ENCODE measurements at regions not wholly inside any gene's neighbourhood (a gene's known extent, or its start where the extent isn't known, plus 50 kb on each side); places are given as distances from the start of the nearest gene placed in this dataset.
"Not testable (repeated sequence)": the region's sequence is repeated elsewhere in the genome, so short reads cannot be mapped to it uniquely, and the experiment has no call there.

GRCh38 chr1:232158558-232158957, 471.4 kb downstream of the SIPA1L2 start:
- ATAC-seq (replicated peaks in 6 of 8); H3K4me3 ChIP-seq; H3K27ac ChIP-seq; in situ Hi-C loops (cut with MboI; ENCODE audit: low pct_unique_long_range_greater_than_20kb in 2 of 9, low sequenced_read_pairs in 9 of 9, unreplicated experiment in 9 of 9): not testable (repeated sequence)
- peaks cover 19% of the 10 kb centered on the region in 2 donors for H3K4me1 ChIP-seq (replicated peaks in 1 of 2)
- 44 to 100% (median 100%) methylated on average over 1 to 2 of the region's 2 CpGs; no CpG with 5 or more reads in 1 of the 10 experiments for WGBS, 10 experiments

DNA sequence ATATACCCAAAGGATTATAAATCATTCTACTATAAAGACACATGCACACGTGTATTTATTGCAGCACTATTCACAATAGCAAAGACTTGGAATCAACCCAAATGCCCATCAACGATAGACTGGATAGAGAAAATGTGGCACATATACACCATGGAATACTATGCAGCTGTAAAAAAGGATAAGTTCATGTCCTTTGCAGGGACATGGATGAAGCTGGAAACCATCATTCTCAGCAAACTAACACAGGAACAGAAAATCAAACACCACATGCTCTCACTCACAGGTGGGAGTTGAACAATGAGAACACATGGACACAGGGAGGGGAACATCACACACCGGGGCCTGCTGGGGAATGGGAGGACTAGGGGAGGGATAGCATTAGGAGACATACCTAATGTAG, 473.9 kb downstream of the SIPA1L2 start:
- ATAC-seq (replicated peaks in 6 of 8); in situ Hi-C loops (cut with MboI; ENCODE audit: low pct_unique_long_range_greater_than_20kb in 2 of 9, low sequenced_read_pairs in 9 of 9, unreplicated experiment in 9 of 9); H3K4me3 ChIP-seq; H3K27ac ChIP-seq: not testable (repeated sequence)
- 60 to 100% (median 94%) methylated on average over 1 to 3 of the region's 3 CpGs; no CpG with 5 or more reads in 5 of the 10 experiments for WGBS, 10 experiments
- peaks cover 24 to 27% of the 10 kb centered on the region in 2 donors for H3K4me1 ChIP-seq (replicated peaks in 1 of 2)

DNA sequence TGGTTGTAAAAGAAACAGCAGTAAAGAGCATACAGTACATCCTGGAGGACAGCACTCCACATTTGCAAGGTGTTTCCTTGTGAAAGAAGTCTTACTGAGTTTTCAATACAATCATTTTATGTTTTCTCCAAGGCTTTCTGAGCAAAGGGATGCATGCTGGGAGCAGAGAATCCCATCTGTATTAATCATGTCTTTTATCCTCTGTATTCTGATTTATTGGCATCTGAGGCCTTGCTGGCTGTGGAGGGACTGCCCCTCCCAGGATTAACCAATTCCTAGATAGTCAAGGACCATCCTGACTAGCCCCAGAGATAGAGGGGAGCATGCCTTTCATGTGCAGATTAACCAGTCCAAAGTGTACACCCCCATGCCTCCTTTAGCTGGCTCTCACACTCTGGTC, 476.3 kb downstream of the SIPA1L2 start:
- in situ Hi-C loops (cut with MboI; ENCODE audit: low pct_unique_long_range_greater_than_20kb in 2 of 9, low sequenced_read_pairs in 9 of 9, unreplicated experiment in 9 of 9), result no loop called here
- H3K4me1 ChIP-seq (replicated peaks in 1 of 2), result peaks cover 11 to 14% of the 10 kb centered on the region in 2 donors
- H3K27ac ChIP-seq, result no peak overlapping the region
- no peak overlapping the region for H3K4me3 ChIP-seq
- peak in 5 of 8 experiments; percentile 68 to 98 (median 92) for ATAC-seq (replicated peaks in 6 of 8)

DNA sequence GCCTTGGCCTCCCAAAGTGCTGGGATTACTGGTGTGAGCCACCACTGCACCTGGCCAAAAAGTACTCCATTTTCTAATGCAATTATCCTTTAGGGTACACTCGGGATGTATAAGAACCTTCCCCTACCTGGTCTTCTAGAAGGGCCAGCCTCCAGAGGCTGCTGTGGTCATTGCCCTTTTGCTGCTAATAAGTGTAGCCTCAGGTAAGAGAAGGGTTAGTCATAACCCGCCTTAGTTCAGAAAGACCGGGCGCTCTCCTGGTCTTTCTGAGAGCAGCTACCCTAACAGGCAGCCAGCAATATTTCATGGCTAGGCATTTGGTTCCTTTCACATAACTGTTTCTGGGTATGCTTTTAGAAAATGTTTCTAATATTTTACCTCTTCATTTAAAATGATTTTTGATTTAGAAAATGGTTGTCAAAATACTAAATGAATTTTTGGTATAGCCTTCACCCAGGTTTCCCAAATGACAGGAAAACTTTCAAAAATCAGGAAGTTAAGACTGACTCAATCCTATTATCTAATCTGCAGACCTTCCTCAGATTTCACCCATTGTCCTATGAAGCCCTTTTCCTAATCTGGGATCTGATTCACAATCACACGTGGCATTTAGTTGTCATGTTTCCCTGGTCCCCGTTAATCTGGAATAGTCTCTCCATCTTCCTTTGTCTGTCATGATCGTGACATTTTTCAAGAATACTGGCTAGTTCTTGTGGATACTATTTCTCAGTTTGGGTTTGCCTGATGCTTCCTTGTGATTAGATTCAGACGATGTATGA, 479.0 kb downstream of the SIPA1L2 start:
- H3K27ac ChIP-seq, result no peak overlapping the region
- peaks cover 11 to 14% of the 10 kb centered on the region in 2 donors for H3K4me1 ChIP-seq (replicated peaks in 1 of 2)
- WGBS, 10 experiments, result 27 to 100% (median 90%) methylated on average over 1 to 8 of the region's 8 CpGs
- no peak overlapping the region for H3K4me3 ChIP-seq
- in situ Hi-C loops (cut with MboI; ENCODE audit: low pct_unique_long_range_greater_than_20kb in 2 of 9, low sequenced_read_pairs in 9 of 9, unreplicated experiment in 9 of 9), result no loop called here
- ATAC-seq (replicated peaks in 6 of 8), result no peak

- Histone ChIP-seq H3K27ac (no peak overlapping the region), H3K4me3 (no peak overlapping the region), H3K4me1 (replicated peaks in 1 of 2) (peaks cover 11 to 14% of the 10 kb centered on the region in 2 donors)
- in situ Hi-C loops (cut with MboI; ENCODE audit: low pct_unique_long_range_greater_than_20kb in 2 of 9, low sequenced_read_pairs in 9 of 9, unreplicated experiment in 9 of 9), result no loop called here
- ATAC-seq (replicated peaks in 6 of 8), result peak in 4 of 8 experiments; percentile 34 to 94 (median 87)
- 4 to 82% (median 60%) methylated on average over 6 to 9 of the region's 9 CpGs for WGBS, 10 experiments
These were observed 480.4 kb downstream of the SIPA1L2 start for GRCh38 chr1:232149287-232150201.

DNA sequence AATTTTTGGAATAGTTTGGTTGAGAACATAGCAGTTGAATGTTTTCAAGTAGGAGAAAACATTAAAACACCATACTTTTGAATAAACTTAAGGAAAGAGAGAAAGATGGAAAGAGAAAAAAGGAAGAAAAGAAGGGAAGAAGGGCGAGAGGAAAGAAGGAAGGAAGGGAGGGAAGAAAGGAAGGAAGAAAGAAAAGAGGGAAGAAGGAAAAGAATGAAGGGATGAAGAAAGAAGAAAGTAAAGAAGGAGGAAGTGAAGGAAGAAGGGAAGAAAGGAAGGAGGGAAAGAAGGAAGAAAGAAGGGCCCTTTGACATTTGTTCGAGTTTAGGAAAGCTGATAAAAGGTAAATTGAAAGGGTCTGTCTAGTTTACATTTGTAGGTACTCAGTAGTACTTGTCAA, 482.7 kb downstream of the SIPA1L2 start:
- in situ Hi-C loops (cut with MboI; ENCODE audit: low pct_unique_long_range_greater_than_20kb in 2 of 9, low sequenced_read_pairs in 9 of 9, unreplicated experiment in 9 of 9), result no loop called here
- Histone ChIP-seq H3K4me1 (replicated peaks in 1 of 2) (no peaks in the 10 kb centered on the region), H3K27ac (no peak overlapping the region), H3K4me3 (no peak overlapping the region)
- no peak for ATAC-seq (replicated peaks in 6 of 8)
- 51 to 100% (median 89%) methylated on average over 1 to 2 of the region's 2 CpGs for WGBS, 10 experiments

- Histone ChIP-seq H3K4me3 (no peak overlapping the region), H3K27ac (no peak overlapping the region), H3K4me1 (replicated peaks in 1 of 2) (no peaks in the 10 kb centered on the region)
- WGBS, 10 experiments, result 49 to 100% (median 97%) methylated on average over 1 to 3 of the region's 3 CpGs; no CpG with 5 or more reads in 1 of the 10 experiments
- ATAC-seq (replicated peaks in 6 of 8), result no peak
- in situ Hi-C loops (cut with MboI; ENCODE audit: low pct_unique_long_range_greater_than_20kb in 2 of 9, low sequenced_read_pairs in 9 of 9, unreplicated experiment in 9 of 9), result no loop called here
These were observed 483.4 kb downstream of the SIPA1L2 start for GRCh38 chr1:232146514-232146913.

DNA sequence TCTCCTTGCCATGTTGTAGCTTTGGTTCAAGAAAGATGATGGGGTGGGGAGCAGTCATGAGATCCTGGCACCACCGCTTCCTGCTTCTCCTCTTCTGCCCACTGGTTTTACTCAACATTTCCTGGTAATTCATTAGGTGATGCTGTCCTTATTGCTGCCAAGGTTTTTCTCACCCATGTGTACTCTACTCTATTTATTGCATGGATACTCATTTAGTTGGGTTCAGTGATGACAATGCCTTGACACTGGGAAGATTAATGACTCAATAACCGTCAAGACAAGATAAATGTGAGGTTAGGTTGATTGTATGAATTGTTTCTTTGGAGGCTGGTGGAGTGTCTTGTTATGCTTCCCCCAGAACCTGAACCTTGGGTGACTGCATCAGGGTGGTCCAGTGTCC, 484.2 kb downstream of the SIPA1L2 start:
- ATAC-seq (replicated peaks in 6 of 8), result peak in 5 of 8 experiments; percentile 35 to 54 (median 38)
- Histone ChIP-seq H3K4me1 (replicated peaks in 1 of 2) (no peaks in the 10 kb centered on the region), H3K4me3 (no peak overlapping the region), H3K27ac (no peak overlapping the region)
- in situ Hi-C loops (cut with MboI; ENCODE audit: low pct_unique_long_range_greater_than_20kb in 2 of 9, low sequenced_read_pairs in 9 of 9, unreplicated experiment in 9 of 9), result no loop called here
- WGBS, 10 experiments, result 30 to 100% (median 70%) methylated on average over 1 to 2 of the region's 2 CpGs; no CpG with 5 or more reads in 1 of the 10 experiments

DNA sequence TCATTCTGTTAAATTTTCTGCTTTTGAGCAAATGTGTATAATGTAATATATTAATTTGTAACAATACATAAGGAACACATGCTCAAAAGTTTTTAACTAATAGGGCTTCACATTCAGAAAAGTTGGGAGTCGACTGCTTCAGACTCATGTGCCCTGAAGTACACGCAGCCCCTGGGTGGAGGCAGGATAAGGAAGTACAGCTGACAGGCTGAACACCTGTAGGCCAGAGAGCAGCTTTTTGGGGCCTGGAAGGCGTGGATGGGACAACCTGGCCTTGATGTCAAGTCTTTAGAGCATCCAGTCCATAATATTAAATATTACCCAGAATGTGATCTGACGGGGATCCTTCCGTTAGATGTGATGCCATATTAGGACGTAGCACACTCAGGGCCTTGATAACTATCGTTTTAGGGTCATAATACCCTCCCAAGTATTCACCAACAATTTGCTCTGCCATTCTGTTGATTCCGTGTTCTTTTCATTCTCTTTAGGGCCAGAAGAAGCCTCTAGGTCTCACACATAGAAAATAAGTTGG, 485.2 kb downstream of the SIPA1L2 start:
- 83 to 100% (median 97%) methylated on average over 3 to 8 of the region's 8 CpGs; no CpG with 5 or more reads in 2 of the 10 experiments for WGBS, 10 experiments
- no peaks in the 10 kb centered on the region for H3K4me1 ChIP-seq (replicated peaks in 1 of 2)
- H3K4me3 ChIP-seq, result no peak overlapping the region
- in situ Hi-C loops (cut with MboI; ENCODE audit: low pct_unique_long_range_greater_than_20kb in 2 of 9, low sequenced_read_pairs in 9 of 9, unreplicated experiment in 9 of 9), result no loop called here
- H3K27ac ChIP-seq, result no peak overlapping the region
- ATAC-seq (replicated peaks in 6 of 8), result no peak

- in situ Hi-C loops (cut with MboI; ENCODE audit: low pct_unique_long_range_greater_than_20kb in 2 of 9, low sequenced_read_pairs in 9 of 9, unreplicated experiment in 9 of 9), result no loop called here
- Histone ChIP-seq H3K4me3 (no peak overlapping the region), H3K27ac (no peak overlapping the region), H3K4me1 (replicated peaks in 1 of 2) (no peaks in the 10 kb centered on the region)
- 67 to 100% (median 86%) methylated on average over 1 to 3 of the region's 3 CpGs; no CpG with 5 or more reads in 1 of the 10 experiments for WGBS, 10 experiments
- no peak for ATAC-seq (replicated peaks in 6 of 8)
These were observed 486.5 kb downstream of the SIPA1L2 start for GRCh38 chr1:232143315-232143886.

DNA sequence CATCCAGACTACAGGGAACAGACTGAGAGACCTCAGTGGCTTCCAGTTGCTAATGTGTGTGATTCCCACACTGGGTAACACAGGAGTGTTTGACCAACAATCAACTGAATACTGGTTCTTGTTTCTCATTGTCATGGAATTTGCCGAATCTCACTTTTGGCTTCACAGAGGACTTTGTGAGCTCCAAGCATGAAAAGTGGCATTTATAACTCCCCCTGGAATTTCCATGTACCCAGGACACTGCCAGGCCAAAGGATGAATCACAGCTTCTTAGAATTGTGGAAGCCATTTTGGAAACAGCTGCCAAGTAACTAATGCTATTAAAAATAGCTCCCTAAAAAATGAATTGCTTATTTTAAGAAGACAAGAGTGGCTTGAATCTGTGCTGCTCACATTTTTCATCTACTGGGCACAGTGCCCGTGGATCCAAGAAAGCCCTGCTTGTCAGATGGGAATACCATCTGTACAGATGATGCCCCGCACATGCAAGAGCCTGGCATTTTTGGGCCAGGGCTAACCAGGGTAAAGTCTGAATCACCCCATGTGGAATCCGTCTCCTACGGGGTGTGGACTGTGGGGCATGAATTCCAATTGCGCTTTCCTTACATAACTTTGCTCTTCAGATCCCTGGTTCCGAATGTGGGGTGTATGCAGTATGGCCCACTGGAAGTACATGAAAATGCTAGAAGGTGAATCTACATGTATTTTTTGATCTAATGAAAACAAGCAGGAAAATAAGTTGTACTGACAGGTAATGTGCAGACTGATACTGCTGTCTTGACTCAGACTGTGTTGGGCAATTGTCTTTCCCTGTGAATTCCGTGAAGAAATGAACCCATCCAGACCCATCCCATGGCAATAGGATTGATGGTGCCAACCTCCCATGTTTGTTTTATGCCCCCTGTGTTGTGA, 487.3 kb downstream of the SIPA1L2 start:
- WGBS, 10 experiments, result 2 to 100% (median 77%) methylated on average over 1 to 8 of the region's 8 CpGs; no CpG with 5 or more reads in 1 of the 10 experiments
- no peak overlapping the region for H3K27ac ChIP-seq
- no peaks in the 10 kb centered on the region for H3K4me1 ChIP-seq (replicated peaks in 1 of 2)
- peak in 3 of 8 experiments; percentile 56 to 89 (median 78) for ATAC-seq (replicated peaks in 6 of 8)
- in situ Hi-C loops (cut with MboI; ENCODE audit: low pct_unique_long_range_greater_than_20kb in 2 of 9, low sequenced_read_pairs in 9 of 9, unreplicated experiment in 9 of 9), result no loop called here
- no peak overlapping the region for H3K4me3 ChIP-seq

DNA sequence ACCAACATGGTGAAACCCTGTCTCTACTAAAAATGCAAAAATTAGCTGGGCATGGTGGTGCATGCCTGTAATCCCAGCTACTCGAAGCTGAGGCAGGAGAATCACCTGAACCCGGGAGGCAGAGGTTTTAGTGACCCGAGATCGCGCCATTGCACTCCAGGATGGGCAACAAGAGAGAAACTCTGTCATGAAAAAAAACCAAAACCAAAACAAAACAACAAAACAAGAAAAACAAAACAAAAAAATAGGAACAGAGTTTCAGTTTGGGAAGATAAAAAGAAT, 488.8 kb downstream of the SIPA1L2 start:
- H3K4me3 ChIP-seq; H3K27ac ChIP-seq; in situ Hi-C loops (cut with MboI; ENCODE audit: low pct_unique_long_range_greater_than_20kb in 2 of 9, low sequenced_read_pairs in 9 of 9, unreplicated experiment in 9 of 9); H3K4me1 ChIP-seq (replicated peaks in 1 of 2); ATAC-seq (replicated peaks in 6 of 8): not testable (repeated sequence)
- 80 to 100% (median 90%) methylated on average over 1 to 5 of the region's 5 CpGs; no CpG with 5 or more reads in 1 of the 10 experiments for WGBS, 10 experiments

Data from motor neuron (in vitro differentiated cells).